GM23338 (cell line): ENCODE measurements at regions not wholly inside any gene's neighbourhood (a gene's known extent, or its start where the extent isn't known, plus 50 kb on each side); places are given as distances from the start of the nearest gene placed in this dataset.

Experiments used
- CTCF ChIP-seq, 2 experiments: fragments of 200-600 bp in 1 of 2; sonication (generic) in 1 of 2; conservative IDR thresholded peaks; 2 replicates each; pipeline versions ENCODE4 v1.5.1 to v1.6.1; 2016 to 2017; ENCODE audit warnings: antibody characterized with exemption in 2 of 2, low read depth in 2 of 2, mild to moderate bottlenecking in 2 of 2, moderate library complexity in 1 of 2
- EZH2 ChIP-seq: fragments of 200-600 bp; sonication (generic); IDR thresholded peaks from one replicate; pipeline ENCODE4 v1.8.0; 2017; ENCODE audit warnings: antibody characterized with exemption, mild to moderate bottlenecking, low read depth; ENCODE audit not compliant: unreplicated experiment
- EZH2phosphoT487 ChIP-seq: fragments of 200-600 bp; sonication (generic); IDR thresholded peaks from one replicate; pipeline ENCODE4 v1.8.1; 2018; ENCODE audit warnings: antibody characterized with exemption; ENCODE audit not compliant: unreplicated experiment
- JUNB ChIP-seq: IDR thresholded peaks from one replicate; pipeline ENCODE4 v1.6.1; 2016; ENCODE audit warnings: antibody characterized with exemption; ENCODE audit not compliant: unreplicated experiment
- POLR2AphosphoS5 ChIP-seq: IDR thresholded peaks from 2 replicates; pipeline ENCODE4 v1.6.1; 2016; ENCODE audit warnings: antibody characterized with exemption, low read depth
- REST ChIP-seq: IDR thresholded peaks from one replicate; pipeline ENCODE4 v1.6.1; 2018; ENCODE audit warnings: antibody characterized with exemption; ENCODE audit not compliant: unreplicated experiment

- TF ChIP-seq REST (no peak), CTCF (conservative IDR thresholded peaks at IDR 0.05; ENCODE audit: low read depth in 2 of 2) (no peak), EZH2phosphoT487 (no peak), POLR2AphosphoS5 (no peak), EZH2 (no peak), JUNB (no peak)
Observed at GRCh38 chr19:27684293-27684692, 1528.7 kb downstream of the UQCRFS1 start.
